Neural crest cell (in vitro differentiated cells): ENCODE measurements at regions not wholly inside any gene's neighbourhood (a gene's known extent, or its start where the extent isn't known, plus 50 kb on each side); places are given as distances from the start of the nearest gene placed in this dataset.

Experiments
- DNase-seq: peaks from one replicate; pipeline ENCODE4 v3.0.0; 2021; ENCODE audit warnings: low read depth, mixed read lengths, low spot score
- H3K27ac Mint-ChIP-seq: one replicate; pipeline ENCODE4 v1.8.0; 2021; ENCODE audit warnings: mild to moderate bottlenecking, mixed read lengths; ENCODE audit not compliant: unreplicated experiment
- H3K27me3 Mint-ChIP-seq: 2 replicates; pipeline ENCODE4 v1.8.0; 2021; ENCODE audit warnings: low read depth, mild to moderate bottlenecking, mixed read lengths
- H3K36me3 Mint-ChIP-seq: 2 replicates; pipeline ENCODE4 v1.8.0; 2021; ENCODE audit warnings: low read depth, mild to moderate bottlenecking, mixed read lengths
- H3K4me1 Mint-ChIP-seq: 2 replicates; pipeline ENCODE4 v1.8.0; 2021; ENCODE audit warnings: mixed read lengths
- H3K4me3 Mint-ChIP-seq: one replicate; pipeline ENCODE4 v1.8.0; 2021; ENCODE audit warnings: mild to moderate bottlenecking, mixed read lengths
- H3K9me3 Mint-ChIP-seq: 2 replicates; pipeline ENCODE4 v1.8.0; 2021; ENCODE audit warnings: mixed read lengths
- CTCF ChIP-seq: fragments of 200-600 bp; sonication (generic); conservative IDR thresholded peaks from 2 replicates; pipeline ENCODE4 v1.5.0; 2021; ENCODE audit warnings: antibody characterized with exemption, mild to moderate bottlenecking

GRCh38 chr5:44619875-44620610 is 188.7 kb upstream of the MRPS30 start:
- Mint-ChIP-seq H3K4me3 (no peak overlapping the region), H3K36me3 (no peaks in the 10 kb centered on the region), H3K27ac (no peak overlapping the region), H3K27me3 (no peaks in the 10 kb centered on the region), H3K4me1 (no peaks in the 10 kb centered on the region), H3K9me3 (no peaks in the 10 kb centered on the region)
- DNase-seq, result no peak
- no peak for TF ChIP-seq CTCF

- Mint-ChIP-seq H3K27me3 (no peaks in the 10 kb centered on the region), H3K4me1 (no peaks in the 10 kb centered on the region), H3K27ac (no peak overlapping the region), H3K9me3 (no peaks in the 10 kb centered on the region), H3K36me3 (no peaks in the 10 kb centered on the region), H3K4me3 (no peak overlapping the region)
- no peak for DNase-seq
- TF ChIP-seq CTCF, result no peak
Measured at GRCh38 chr5:44614845-44615244, 193.9 kb upstream of the MRPS30 start.

- Mint-ChIP-seq H3K4me1 (no peaks in the 10 kb centered on the region), H3K27me3 (no peaks in the 10 kb centered on the region), H3K36me3 (no peaks in the 10 kb centered on the region), H3K4me3 (no peak overlapping the region), H3K27ac (no peak overlapping the region), H3K9me3 (no peaks in the 10 kb centered on the region)
- TF ChIP-seq CTCF, result no peak
- DNase-seq, result no peak
Measured at GRCh38 chr5:44613936-44614335, 194.8 kb upstream of the MRPS30 start.

GRCh38 chr5:44605926-44606325 is 202.8 kb upstream of the MRPS30 start:
- Mint-ChIP-seq H3K27ac (no peak overlapping the region), H3K9me3 (peaks cover 3% of the 10 kb centered on the region), H3K4me1 (no peaks in the 10 kb centered on the region), H3K36me3 (no peaks in the 10 kb centered on the region), H3K27me3 (no peaks in the 10 kb centered on the region), H3K4me3 (no peak overlapping the region)
- no peak for DNase-seq
- TF ChIP-seq CTCF, result no peak

GRCh38 chr5:44603496-44604272 is 205.1 kb upstream of the MRPS30 start:
- Mint-ChIP-seq H3K4me3 (no peak overlapping the region), H3K27ac (no peak overlapping the region), H3K4me1 (peaks cover 5% of the 10 kb centered on the region), H3K9me3 (peaks cover 6% of the 10 kb centered on the region), H3K27me3 (no peaks in the 10 kb centered on the region), H3K36me3 (no peaks in the 10 kb centered on the region)
- no peak for DNase-seq
- TF ChIP-seq CTCF, result peak; percentile 18
